SJSA1 (cell line): ENCODE measurements at regions not wholly inside any gene's neighbourhood (a gene's known extent, or its start where the extent isn't known, plus 50 kb on each side); places are given as distances from the start of the nearest gene placed in this dataset.

Source experiments
- DNase-seq, 2 experiments: peaks; one replicate each; pipeline ENCODE4 v3.0.0-alpha.2; 2015 to 2020; ENCODE audit warnings: low spot score in 2 of 2, low read depth in 1 of 2
- H3K27ac ChIP-seq: fragments of 250-450 bp; sonication (Bioruptor Pico); 2 replicates; pipeline ENCODE4 v1.5.1; 2020; ENCODE audit warnings: mild to moderate bottlenecking, moderate library complexity
- H3K27me3 ChIP-seq: fragments of 250-450 bp; sonication (Bioruptor Pico); replicated peaks from 2 replicates; pipeline ENCODE4 v1.5.1; 2020; ENCODE audit warnings: mild to moderate bottlenecking, moderate library complexity
- H3K36me3 ChIP-seq: fragments of 250-450 bp; sonication (Bioruptor Pico); 2 replicates; pipeline ENCODE4 v1.5.1; 2020; ENCODE audit warnings: mild to moderate bottlenecking
- H3K4me1 ChIP-seq: fragments of 250-450 bp; sonication (Bioruptor Pico); replicated peaks from 2 replicates; pipeline ENCODE4 v1.6.1; 2021; ENCODE audit warnings: mild to moderate bottlenecking
- H3K4me3 ChIP-seq: fragments of 250-450 bp; sonication (Bioruptor Pico); 2 replicates; pipeline ENCODE4 v1.5.1; 2020; ENCODE audit warnings: mild to moderate bottlenecking
- H3K9me3 ChIP-seq: fragments of 250-450 bp; sonication (Bioruptor Pico); replicated peaks from 2 replicates; pipeline ENCODE4 v1.5.1; 2020; ENCODE audit warnings: mild to moderate bottlenecking

GRCh38 chr22:49134076-49134475 lies 693.6 kb downstream of the BRD1 start:
- Histone ChIP-seq H3K36me3 (no peaks in the 10 kb centered on the region), H3K4me1 (no peaks in the 10 kb centered on the region), H3K27me3 (no peaks in the 10 kb centered on the region), H3K4me3 (no peak overlapping the region), H3K27ac (no peak overlapping the region), H3K9me3 (peaks cover 10% of the 10 kb centered on the region)
- no peak for DNase-seq

- Histone ChIP-seq H3K27me3 (no peaks in the 10 kb centered on the region), H3K4me1 (no peaks in the 10 kb centered on the region), H3K4me3 (no peak overlapping the region), H3K27ac (no peak overlapping the region), H3K9me3 (peaks cover 8% of the 10 kb centered on the region), H3K36me3 (no peaks in the 10 kb centered on the region)
- no peak for DNase-seq
These were observed 694.1 kb downstream of the BRD1 start for GRCh38 chr22:49133541-49133940.

- H3K4me1 ChIP-seq, result no peaks in the 10 kb centered on the region
- no peak overlapping the region for H3K27ac ChIP-seq
- H3K9me3 ChIP-seq, result peaks cover 2% of the 10 kb centered on the region
- no peaks in the 10 kb centered on the region for H3K36me3 ChIP-seq
- H3K27me3 ChIP-seq, result no peaks in the 10 kb centered on the region
- DNase-seq, result no peak
- no peak overlapping the region for H3K4me3 ChIP-seq
These were observed 695.7 kb downstream of the BRD1 start for GRCh38 chr22:49132009-49132408.

DNA sequence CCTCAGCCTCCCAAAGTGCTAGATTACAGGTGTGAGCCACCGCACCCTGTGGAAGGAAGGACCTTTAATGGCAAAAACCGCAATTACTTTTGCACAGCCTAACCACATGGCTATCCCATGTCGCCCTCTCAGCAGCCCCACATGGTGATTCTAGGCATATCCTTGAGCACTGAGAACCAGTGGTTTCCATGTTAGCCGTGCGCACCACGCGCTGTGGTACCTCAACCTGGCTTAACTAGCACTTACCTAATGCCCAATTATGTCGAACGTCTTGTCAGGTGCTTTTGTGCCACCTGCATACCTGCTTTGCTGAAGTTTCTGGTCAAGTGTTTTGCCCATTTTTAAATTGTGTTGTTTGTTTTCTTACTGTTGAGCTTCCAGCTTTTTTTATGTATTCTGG lies 697.9 kb downstream of the BRD1 start:
- H3K36me3 ChIP-seq, result no peaks in the 10 kb centered on the region
- DNase-seq, result no peak
- H3K4me1 ChIP-seq, result no peaks in the 10 kb centered on the region
- no peak overlapping the region for H3K4me3 ChIP-seq
- no peaks in the 10 kb centered on the region for H3K27me3 ChIP-seq
- no peak overlapping the region for H3K27ac ChIP-seq
- H3K9me3 ChIP-seq, result no peaks in the 10 kb centered on the region; the same call in 1 of the 2 replicates

- H3K9me3 ChIP-seq, result peaks cover 4% of the 10 kb centered on the region
- no peak for DNase-seq
- H3K36me3 ChIP-seq, result no peaks in the 10 kb centered on the region
- no peaks in the 10 kb centered on the region for H3K27me3 ChIP-seq
- no peak overlapping the region for H3K4me3 ChIP-seq
- no peaks in the 10 kb centered on the region for H3K4me1 ChIP-seq
- no peak overlapping the region for H3K27ac ChIP-seq
These were observed 698.8 kb downstream of the BRD1 start for GRCh38 chr22:49128874-49129273.

GRCh38 chr22:49124608-49125007 lies 703.1 kb downstream of the BRD1 start:
- no peaks in the 10 kb centered on the region for H3K36me3 ChIP-seq
- H3K4me3 ChIP-seq, result no peak overlapping the region
- H3K27ac ChIP-seq, result no peak overlapping the region
- DNase-seq, result no peak
- no peaks in the 10 kb centered on the region for H3K27me3 ChIP-seq
- peaks cover 13% of the 10 kb centered on the region for H3K9me3 ChIP-seq
- no peaks in the 10 kb centered on the region for H3K4me1 ChIP-seq

- Histone ChIP-seq H3K4me1 (no peaks in the 10 kb centered on the region), H3K27ac (no peak overlapping the region), H3K4me3 (no peak overlapping the region), H3K9me3 (peaks cover 16% of the 10 kb centered on the region), H3K27me3 (no peaks in the 10 kb centered on the region), H3K36me3 (no peaks in the 10 kb centered on the region)
- DNase-seq, result no peak
These were observed 704.0 kb downstream of the BRD1 start for GRCh38 chr22:49123621-49124192.

GRCh38 chr22:49119551-49119952 lies 708.1 kb downstream of the BRD1 start:
- no peak for DNase-seq
- H3K9me3 ChIP-seq, result peaks cover 25% of the 10 kb centered on the region
- no peaks in the 10 kb centered on the region for H3K4me1 ChIP-seq
- no peaks in the 10 kb centered on the region for H3K36me3 ChIP-seq
- H3K27ac ChIP-seq, result no peak overlapping the region
- no peaks in the 10 kb centered on the region for H3K27me3 ChIP-seq
- H3K4me3 ChIP-seq, result no peak overlapping the region

DNA sequence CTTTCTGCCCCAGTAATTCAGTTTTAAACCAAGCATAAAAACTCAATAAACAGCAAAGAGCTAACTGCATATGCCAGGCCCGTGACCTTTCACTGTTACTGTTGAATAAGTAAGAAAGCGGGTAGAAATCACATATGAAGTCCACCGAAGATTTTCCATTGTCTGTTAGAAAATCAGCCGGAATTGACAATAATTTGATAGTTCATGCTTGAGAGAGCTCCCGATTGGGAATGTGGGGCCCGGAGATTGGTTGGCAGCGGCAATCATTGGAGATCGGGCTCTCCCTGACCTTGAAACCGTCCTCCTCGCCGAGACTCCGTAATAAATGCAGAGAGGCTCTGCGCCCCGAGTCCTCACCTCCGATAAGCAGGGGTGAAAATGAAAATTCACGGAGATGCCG lies 709.6 kb downstream of the BRD1 start:
- H3K9me3 ChIP-seq, result peaks cover 29% of the 10 kb centered on the region
- no peaks in the 10 kb centered on the region for H3K4me1 ChIP-seq
- H3K4me3 ChIP-seq, result no peak overlapping the region
- no peaks in the 10 kb centered on the region for H3K36me3 ChIP-seq
- H3K27ac ChIP-seq, result no peak overlapping the region
- no peaks in the 10 kb centered on the region for H3K27me3 ChIP-seq
- no peak for DNase-seq

DNA sequence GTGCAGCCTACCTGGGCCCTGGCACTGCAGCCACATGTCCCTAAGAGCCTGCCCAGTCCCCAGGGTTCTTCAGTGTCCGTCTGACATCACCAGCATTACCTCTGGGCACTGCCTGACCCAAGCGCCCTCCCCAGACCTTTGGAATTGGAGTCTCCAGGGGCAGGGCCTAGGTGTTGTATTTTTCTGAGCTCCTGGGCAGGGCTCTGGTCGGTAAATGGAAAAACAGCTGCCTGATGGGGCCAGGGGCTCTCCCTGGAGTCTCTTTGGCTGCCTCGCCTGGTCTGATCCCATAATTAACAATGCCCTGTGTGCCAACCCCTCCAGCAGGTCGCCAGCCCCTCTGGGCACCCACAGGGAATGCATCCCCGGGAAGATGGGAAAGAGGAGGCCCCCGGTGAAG lies 710.2 kb downstream of the BRD1 start:
- Histone ChIP-seq H3K4me1 (no peaks in the 10 kb centered on the region), H3K27ac (no peak overlapping the region), H3K27me3 (no peaks in the 10 kb centered on the region), H3K9me3 (peaks cover 30% of the 10 kb centered on the region), H3K36me3 (no peaks in the 10 kb centered on the region), H3K4me3 (no peak overlapping the region)
- DNase-seq, result no peak

GRCh38 chr22:49116486-49117120 lies 711.1 kb downstream of the BRD1 start:
- Histone ChIP-seq H3K27ac (no peak overlapping the region), H3K36me3 (no peaks in the 10 kb centered on the region), H3K9me3 (peaks cover 30% of the 10 kb centered on the region), H3K4me1 (no peaks in the 10 kb centered on the region), H3K27me3 (no peaks in the 10 kb centered on the region), H3K4me3 (no peak overlapping the region)
- DNase-seq, result no peak

- no peak for DNase-seq
- no peaks in the 10 kb centered on the region for H3K4me1 ChIP-seq
- H3K36me3 ChIP-seq, result no peaks in the 10 kb centered on the region
- no peaks in the 10 kb centered on the region for H3K27me3 ChIP-seq
- peaks cover 30% of the 10 kb centered on the region for H3K9me3 ChIP-seq
- H3K4me3 ChIP-seq, result no peak overlapping the region
- H3K27ac ChIP-seq, result no peak overlapping the region
These were observed 711.7 kb downstream of the BRD1 start for GRCh38 chr22:49116021-49116420.

DNA sequence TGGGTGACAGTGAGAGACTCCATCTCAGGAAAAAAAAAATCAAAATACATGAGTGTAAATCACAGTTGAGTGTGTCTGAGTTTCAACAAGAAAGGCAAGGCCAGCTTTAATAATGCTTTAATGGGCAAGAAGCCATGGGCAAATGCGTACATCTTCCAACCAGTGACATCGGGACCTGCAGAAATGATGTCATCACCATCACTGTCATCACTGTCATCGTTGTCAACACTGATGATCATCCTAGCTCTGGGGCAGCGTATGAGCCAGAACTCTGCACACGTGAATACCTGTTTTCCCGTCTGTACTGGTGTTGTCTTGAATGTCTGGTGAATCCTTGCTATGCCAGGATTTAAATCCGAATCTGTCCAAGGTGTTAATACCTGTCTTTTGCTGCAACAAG lies 712.5 kb downstream of the BRD1 start:
- Histone ChIP-seq H3K4me3 (no peak overlapping the region), H3K27me3 (no peaks in the 10 kb centered on the region), H3K36me3 (no peaks in the 10 kb centered on the region), H3K4me1 (no peaks in the 10 kb centered on the region), H3K27ac (no peak overlapping the region), H3K9me3 (peaks cover 25% of the 10 kb centered on the region)
- no peak for DNase-seq

- Histone ChIP-seq H3K27me3 (no peaks in the 10 kb centered on the region), H3K27ac (no peak overlapping the region), H3K9me3 (peaks cover 18% of the 10 kb centered on the region), H3K4me1 (no peaks in the 10 kb centered on the region), H3K4me3 (no peak overlapping the region), H3K36me3 (no peaks in the 10 kb centered on the region)
- DNase-seq, result no peak
These were observed 713.9 kb downstream of the BRD1 start for GRCh38 chr22:49113758-49114157.
